NCI-H1436 treated with DMSO at 0.1 percent for 48 hours (cell line): ENCODE measurements at regions not wholly inside any gene's neighbourhood (a gene's known extent, or its start where the extent isn't known, plus 50 kb on each side); places are given as distances from the start of the nearest gene placed in this dataset.

ENCODE experiments used
- DNase-seq: peaks from one replicate; lab custom pipeline; 2025; lab: John Stamatoyannopoulos, UW

DNA sequence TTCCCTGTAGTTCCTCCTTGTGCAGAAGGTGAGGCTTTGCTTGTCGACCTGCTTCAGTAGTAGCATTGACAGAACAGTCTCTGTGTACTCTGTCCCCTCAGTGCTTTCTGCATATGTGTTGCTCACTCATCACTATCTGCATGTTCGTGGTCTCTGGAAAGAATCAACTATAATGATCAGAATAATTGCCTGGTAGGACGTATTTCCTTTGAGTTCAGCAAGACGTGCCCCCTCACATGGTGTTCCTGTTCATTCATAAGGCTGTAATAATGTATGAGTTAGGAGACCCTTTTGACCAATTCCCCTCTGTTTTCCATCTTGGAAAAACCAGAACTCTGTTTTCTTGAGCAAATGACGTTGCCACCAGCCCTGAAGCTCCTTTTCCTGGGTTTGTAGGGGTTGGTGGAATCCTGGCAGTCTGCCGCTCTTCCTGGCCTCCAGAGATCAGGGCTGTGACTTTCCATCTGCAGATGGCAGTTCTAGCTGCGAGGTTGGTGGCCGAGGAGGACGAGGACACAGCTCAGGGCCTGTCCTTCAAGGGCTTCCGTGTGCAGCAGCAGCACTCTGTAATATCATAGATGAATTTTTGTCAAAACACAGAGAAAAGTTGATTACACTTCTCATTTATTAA is 61.9 kb downstream of the EXOSC2 start:
- no peak for DNase-seq

DNA sequence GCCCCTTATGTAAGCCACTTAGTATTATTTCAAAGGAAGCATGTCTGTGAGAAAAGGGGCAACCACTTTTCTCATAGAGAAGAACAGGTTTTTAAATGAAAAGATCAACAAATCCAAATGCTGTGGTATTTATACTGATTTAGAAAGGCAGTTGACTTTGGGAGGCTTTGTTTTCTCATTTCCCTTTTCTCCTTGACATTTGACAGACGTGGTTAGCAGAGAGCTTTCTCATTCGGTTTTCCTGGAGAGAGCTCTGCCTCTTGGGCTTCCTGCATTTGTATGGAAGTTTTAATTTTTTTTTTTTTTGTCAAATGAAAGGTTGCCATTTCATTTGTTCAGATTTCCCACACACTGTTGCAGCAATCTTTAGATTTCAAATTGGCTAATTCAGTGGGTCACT is 62.5 kb downstream of the EXOSC2 start:
- no peak for DNase-seq

DNA sequence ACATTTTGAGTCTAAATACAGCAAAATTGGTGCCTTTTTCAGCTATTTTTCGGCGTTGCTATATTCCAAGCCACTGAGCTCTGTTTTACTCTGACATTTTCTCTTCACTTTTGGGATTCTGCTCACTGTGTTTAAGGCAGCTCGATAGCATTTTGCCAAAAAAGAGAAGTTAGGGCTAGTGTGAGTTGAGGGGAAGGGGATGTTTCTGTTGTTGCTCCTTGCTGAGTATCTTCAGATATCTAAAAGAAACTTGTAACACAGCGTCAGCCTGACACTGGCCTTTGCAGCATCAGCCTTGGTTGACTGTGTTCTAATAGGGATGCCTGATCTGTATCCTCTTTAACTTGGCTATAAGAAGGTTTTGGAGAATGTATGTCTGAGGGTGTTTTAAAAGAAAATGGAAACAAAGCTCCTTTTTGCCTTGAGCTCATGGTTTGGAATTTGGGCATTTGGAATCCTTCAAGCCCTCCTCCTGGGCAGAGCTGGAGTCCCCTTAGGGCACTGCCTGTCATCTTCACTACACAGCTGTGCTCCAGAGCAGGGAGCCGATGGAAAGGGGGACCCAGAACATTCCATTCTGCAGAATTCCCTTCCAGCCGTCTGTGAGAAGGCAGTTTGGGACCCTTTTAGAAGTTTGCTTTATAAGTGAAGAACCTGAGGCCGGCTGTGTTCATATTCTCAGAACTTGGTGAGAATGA is 63.0 kb downstream of the EXOSC2 start:
- DNase-seq = no peak

DNA sequence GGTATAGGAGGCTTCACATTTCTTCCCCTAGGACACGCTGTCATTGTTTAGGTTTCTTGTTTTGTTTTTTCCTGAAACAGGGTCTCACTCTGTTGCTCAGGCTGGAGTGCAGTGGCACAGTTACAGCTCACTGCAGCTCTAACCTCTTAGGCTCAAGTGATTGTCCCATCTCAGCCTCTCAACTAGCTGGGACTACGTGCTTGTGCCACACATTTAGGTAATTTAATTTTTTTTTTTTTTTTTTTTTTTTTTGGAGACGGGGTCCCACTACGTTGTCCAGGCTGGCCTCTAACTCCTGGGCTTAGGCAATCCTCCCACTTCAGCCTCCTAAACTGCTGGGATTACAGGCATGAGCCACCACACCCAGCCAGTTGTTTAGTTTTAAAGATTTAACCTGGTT is 66.2 kb downstream of the EXOSC2 start:
- no peak for DNase-seq

DNA sequence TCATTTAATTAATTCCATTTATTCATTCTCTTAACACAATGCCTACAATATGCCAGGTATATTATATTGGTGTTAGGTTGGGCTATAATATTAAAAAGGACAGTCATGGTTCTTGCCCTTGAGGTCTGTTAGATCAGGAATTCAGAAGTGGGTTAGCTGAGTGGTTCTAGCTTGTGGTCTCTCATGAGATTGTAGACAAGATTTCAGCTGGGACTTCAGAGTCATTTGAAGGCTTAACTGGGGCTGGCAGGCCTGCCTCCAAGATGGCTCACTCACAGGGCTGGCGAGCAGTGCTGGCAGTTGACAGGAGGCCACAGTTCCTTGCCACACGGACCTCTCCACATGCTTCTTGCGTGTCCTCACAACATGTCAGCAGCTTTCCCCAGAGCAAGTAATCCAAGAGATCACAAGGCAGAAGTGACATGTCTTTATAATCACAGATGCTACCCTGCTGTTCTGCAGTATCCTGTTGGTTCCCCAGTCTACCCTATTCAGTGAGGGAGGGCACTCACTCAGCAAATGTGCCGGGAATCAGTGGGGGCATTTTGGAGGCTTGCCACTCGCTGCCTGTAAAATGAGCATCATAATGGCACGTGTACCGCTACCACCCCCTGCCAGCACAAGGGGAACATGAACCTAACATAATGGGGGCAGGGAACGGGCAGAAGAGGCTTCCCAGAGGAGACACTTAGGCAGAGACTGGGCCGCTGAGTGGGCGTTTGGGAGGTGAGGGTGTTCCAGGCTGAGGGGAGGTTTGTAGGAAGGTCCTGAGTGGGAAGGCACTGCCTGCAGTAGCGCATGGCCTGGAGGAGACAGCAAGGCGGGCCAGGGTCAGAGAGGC is 70.0 kb downstream of the EXOSC2 start:
- no peak for DNase-seq

GRCh38 chr9:130765137-130766020 is 69.7 kb upstream of the ABL1 start:
- no peak for DNase-seq

DNA sequence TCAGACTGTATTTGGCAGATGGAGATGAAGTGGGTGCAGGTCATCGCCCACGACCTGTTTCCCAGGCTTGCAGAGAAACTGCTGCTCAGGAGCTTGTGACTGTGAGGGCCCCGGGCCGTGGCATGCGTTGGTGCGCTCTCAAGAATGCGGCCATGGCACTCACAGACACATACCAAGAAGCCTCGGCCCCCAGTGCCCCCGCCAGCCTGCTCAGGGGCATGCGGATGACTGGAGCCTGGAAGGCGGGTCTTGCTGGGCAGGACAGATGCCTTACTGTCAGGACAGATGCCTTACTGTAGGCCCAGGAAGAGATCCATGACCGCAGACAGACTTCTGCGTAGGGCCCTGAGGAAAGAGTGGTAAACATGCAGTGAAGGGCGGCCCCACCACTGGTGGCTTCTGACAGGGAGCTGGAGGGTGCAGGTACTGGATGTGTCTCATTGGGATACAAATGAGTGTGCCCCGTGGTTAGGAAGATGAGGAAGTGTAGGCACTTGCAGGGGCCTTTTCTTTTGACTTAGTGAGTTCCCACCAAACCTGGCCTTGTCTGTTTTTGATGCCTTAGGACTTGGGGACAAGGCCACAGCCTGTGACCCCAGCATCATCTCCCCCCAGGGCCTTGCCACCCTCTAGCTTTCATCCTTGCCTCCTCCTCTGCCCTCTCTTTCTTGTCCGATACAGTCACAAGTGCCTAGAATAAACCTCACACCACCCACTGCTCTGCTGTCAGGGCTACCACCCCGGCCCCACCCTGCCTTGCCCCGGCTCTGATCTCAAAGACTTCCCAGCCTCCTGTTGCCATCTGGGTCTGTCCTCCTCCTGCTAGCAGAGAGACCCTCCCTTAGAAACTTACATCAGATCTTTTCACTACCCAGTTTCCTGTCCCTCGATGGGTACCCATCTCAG is 68.8 kb upstream of the ABL1 start:
- no peak for DNase-seq

DNA sequence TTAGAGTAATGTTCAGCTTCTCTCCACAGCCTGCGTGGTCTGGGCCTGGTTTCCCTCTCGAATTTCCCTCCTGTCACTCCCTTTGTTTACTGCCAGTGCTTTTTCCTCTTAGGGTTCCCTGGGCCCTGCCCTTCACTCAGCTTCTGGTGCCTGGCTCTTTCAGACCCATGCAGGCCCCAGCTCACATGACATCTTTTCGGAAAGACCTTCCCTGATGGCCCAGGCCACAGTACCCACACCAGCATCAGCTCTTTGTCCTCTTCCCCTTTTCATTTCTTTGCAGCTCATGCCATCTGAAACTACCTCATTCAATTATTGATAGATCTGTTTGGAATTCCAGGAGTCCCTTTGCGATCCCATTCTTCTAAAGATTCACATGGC is 68.1 kb upstream of the ABL1 start:
- no peak for DNase-seq

- no peak for DNase-seq
These were observed 66.8 kb upstream of the ABL1 start for GRCh38 chr9:130768265-130768664.

DNA sequence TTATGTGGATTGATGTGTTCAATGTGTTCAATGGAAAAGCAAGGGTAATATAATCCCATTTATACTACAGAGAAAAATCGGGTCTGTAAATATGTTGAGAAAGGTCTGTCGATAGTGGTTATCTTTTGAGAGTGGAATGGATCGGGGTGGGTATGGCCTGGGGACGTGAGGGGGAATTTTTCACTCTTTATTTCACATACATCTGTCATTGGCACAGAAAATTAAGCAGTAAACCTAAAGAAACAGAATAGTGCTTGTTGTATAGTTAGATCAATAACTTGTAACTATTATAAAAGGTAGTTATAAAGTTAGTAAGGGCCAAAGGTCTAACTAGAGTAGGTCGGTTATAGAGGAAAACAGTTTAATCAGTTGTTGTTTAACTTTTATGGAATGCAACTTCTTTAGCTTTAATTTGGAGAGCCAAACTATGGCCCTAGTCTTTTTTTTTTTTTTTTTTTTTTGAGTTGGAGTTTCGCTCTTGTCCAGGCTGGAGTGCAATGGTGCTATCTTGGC is 66.1 kb upstream of the ABL1 start:
- DNase-seq = no peak

DNA sequence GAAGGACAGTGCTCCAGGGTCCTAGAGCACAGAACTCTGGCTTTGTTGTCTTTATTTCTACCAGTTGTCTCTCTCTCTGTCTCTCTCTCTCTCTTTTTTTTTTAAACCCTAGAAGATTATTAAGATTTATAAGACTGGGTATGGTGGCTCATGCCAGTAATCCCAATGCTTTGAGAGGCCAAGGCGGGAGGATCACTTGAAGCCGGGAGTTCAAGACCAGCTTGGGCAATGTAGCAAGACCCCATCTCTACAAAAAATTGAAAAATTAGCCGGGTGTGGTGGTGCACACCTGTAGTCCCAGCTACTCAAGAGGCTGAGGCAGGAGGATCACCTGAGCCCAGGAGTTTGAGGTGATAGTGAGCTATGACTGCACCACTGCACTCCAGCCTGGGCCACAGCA is 65.0 kb upstream of the ABL1 start:
- DNase-seq = no peak

DNA sequence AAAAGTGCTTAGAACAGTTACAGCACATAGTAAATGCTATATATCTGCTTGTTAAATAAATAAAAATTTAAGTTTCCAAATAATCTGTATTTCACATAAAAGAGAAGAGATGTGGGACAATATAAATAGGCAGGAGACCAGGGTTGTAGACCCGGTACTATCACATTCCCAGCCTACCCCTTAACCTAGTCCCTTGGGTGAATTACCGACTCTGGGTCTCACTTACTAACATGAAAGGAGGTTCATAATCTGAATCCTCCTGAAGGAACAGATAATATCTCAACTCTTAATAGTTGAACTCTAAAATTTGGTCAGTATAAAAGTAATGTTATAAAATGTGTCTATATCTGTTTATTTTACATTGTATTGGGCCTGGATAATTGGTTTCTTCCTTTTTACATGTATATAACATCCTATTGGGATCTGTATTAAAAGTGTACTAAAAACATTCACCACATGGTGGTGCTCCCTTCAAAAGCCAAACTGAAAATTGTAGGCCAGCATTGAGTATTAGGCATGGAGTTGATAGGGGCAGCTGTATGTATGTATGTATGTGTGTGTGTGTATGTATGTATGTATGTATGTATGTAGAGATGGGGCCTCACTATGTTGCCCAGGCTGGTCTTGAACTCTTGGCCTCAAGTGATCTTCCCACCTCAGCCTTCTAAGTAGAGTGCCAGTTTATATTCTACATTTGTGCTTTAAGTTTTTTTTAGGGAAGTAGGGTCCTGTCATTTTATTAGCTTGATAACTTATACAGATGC is 64.2 kb upstream of the ABL1 start:
- no peak for DNase-seq

DNA sequence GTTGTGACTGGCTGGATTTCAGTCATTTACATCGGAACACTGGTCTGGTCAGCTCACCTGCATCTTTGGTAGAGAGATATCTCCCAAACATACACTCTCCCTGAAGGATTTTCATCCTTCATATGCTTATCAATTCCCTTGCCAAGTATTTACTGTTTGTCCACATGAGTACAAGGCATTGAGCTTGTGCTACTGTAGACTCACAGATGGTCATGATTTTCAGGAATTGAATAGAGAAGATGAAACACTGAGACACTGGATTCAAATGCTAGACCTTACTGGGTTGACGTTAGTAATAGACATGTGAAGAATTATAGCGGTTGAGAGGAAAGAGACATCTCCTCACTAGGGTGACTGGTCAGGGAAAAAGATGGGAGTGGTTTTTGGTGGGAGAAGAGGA is 62.9 kb upstream of the ABL1 start:
- DNase-seq = no peak

GRCh38 chr9:130774183-130774582 is 60.9 kb upstream of the ABL1 start:
- no peak for DNase-seq

GRCh38 chr9:130775336-130775991 is 59.6 kb upstream of the ABL1 start:
- DNase-seq = no peak

GRCh38 chr9:130779153-130779855 is 55.8 kb upstream of the ABL1 start:
- no peak for DNase-seq

DNA sequence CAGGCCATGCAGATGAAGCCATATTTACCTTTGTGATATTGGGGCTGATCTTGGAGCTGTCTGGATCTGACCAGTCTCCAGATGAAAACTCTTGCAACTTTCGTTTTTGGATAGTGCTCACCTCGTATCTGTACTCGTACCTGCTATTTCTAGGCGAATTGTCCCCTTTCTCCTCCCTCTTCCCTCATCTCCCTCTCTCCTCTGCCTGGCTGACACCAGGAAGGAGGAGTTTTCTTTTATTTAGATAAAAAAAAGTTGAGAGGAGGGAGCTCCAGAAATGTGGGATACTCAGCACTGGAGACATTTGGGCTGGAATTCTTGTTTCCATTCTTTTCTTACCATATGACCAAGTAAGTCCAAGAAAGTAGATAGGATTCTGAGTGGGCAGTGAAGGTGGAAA is 54.6 kb upstream of the ABL1 start:
- DNase-seq = no peak

DNA sequence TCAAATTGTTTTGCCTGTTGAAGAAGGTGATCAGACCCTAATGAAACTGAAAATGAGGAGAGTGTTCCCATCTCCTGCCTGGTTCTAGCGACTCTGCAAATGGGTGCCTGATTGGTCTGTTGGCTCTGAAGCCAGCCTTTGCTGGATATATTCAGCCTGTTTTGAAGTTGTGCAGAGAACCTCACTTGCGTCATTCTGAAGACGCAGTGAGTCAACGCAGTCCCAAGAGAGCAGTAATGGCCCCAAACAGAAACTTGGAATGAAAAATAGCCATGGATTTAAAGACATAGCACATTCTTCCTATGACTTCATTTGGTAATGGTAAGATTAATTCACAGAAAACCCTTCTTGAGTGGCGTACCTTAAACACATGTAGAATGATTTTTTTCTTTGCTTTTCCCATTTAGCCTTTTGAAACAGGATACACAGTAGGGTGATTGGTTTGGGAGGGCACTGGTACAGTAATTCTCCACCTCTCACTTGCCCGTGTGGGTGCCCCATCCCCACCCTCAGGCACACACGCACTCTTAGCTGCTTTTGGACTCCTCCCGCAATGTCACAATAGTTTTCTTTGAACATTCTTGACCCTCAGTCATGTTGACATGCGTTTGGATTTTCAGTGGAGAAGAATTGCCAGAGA is 54.1 kb upstream of the ABL1 start:
- DNase-seq = peak; percentile 22
